K562 (cell line): ENCODE measurements at regions not wholly inside any gene's neighbourhood (a gene's known extent, or its start where the extent isn't known, plus 50 kb on each side); places are given as distances from the start of the nearest gene placed in this dataset.

Experiments used
- ATAC-seq: fragments of 200-7000 bp; cut with Tn5 transposase; 3 replicates; pipeline ENCODE4 v1.9.1; 2020; ENCODE audit warnings: moderate library complexity
- BruUV-seq: library from RNA; stranded (reverse); fragments of 400-500 nt; replicated peaks from 2 replicates; lab custom pipeline; 2021; lab: Mats Ljungman, UMichigan
- CTCF ChIA-PET: fragments of 300-600 bp; formaldehyde crosslinking; extraction: SDS; loops from one replicate; lab custom pipeline; 2021; ENCODE audit warnings: low intra/inter-chr PET ratio; lab: Yijun Ruan, JAX
- POLR2A ChIA-PET: fragments of 300-600, 350-650 bp; sonication (Branson Sonifier 250); formaldehyde crosslinking; extraction: SDS; loops from one replicate; lab custom pipeline; 2021; ENCODE audit warnings: antibody characterized with exemption, inconsistent platforms; lab: Yijun Ruan, JAX
- DNase-seq, 4 experiments: peaks; one replicate each; pipeline versions ENCODE4 v3.0.0 to v3.0.0-alpha.2; 2011 to 2018; ENCODE audit warnings: low spot score in 3 of 4, mixed read lengths in 3 of 4; ENCODE audit errors: extremely low read depth in 1 of 4
- FAIRE-seq: peaks from 2 replicates; lab custom pipeline; 2011; peaks lifted over from hg19 to GRCh38; lab: Jason Lieb, UNC
- H2AFZ ChIP-seq: 2 replicates; pipeline ENCODE4 v1.6.0; 2011; ENCODE audit warnings: low read depth, low read length, control low read depth, inconsistent platforms
- H3K27ac ChIP-seq: fragments of 200-600 bp; 3 replicates; pipeline ENCODE4 v1.8.0; 2011; ENCODE audit warnings: low read depth, mild to moderate bottlenecking, control low read depth, inconsistent platforms, low read length, moderate library complexity, mixed read lengths; ENCODE audit errors: extremely low read depth
- H3K27me3 ChIP-seq, 2 experiments: fragments of 300-600 bp in 1 of 2; 2 replicates in 1 of 2; 3 replicates in 1 of 2; pipeline versions ENCODE4 v1.6.0 to v1.8.0; 2011; ENCODE audit warnings: inconsistent platforms in 2 of 2, low read length in 2 of 2, mild to moderate bottlenecking in 1 of 2, mixed read lengths in 1 of 2, moderate library complexity in 1 of 2; ENCODE audit not compliant: control insufficient read depth in 2 of 2, insufficient read depth in 2 of 2
- H3K36me3 ChIP-seq: fragments of 300-600 bp; 3 replicates; pipeline ENCODE4 v1.8.0; 2011; ENCODE audit warnings: mild to moderate bottlenecking, low read length, inconsistent platforms; ENCODE audit not compliant: control insufficient read depth, insufficient read depth
- H3K4me1 ChIP-seq, 2 experiments: fragments of 200-600 bp in 1 of 2; replicated peaks in 1 of 2; 2 replicates in 1 of 2; 3 replicates in 1 of 2; pipeline versions ENCODE4 v1.5.1 to v1.8.0; 2011; ENCODE audit warnings: inconsistent platforms in 2 of 2, low read length in 2 of 2, mild to moderate bottlenecking in 1 of 2, mixed read lengths in 1 of 2, moderate library complexity in 1 of 2; ENCODE audit not compliant: control insufficient read depth in 2 of 2, insufficient read depth in 2 of 2
- H3K4me2 ChIP-seq: 2 replicates; pipeline ENCODE4 v1.6.1; 2011; ENCODE audit warnings: low read length, control low read depth, inconsistent platforms, mixed read lengths; ENCODE audit not compliant: insufficient read depth
- H3K4me3 ChIP-seq: fragments of 200-600 bp; sonication (generic), shearing (Covaris generic); 2 replicates; pipeline ENCODE4 v1.5.1; 2016; ENCODE audit warnings: control low read depth, inconsistent platforms
- H3K79me2 ChIP-seq: fragments of 200-600 bp; 3 replicates; pipeline ENCODE4 v1.8.0; 2011; ENCODE audit warnings: low read length, inconsistent platforms; ENCODE audit not compliant: control insufficient read depth, insufficient read depth
- H3K9ac ChIP-seq, 2 experiments: 2 replicates each; pipeline versions ENCODE4 v1.6.0 to v1.6.1; 2011; ENCODE audit warnings: low read depth in 2 of 2, low read length in 2 of 2, control low read depth in 1 of 2, inconsistent platforms in 1 of 2, mild to moderate bottlenecking in 1 of 2, mixed read lengths in 1 of 2; ENCODE audit not compliant: insufficient read depth in 1 of 2
- H3K9me1 ChIP-seq: one replicate; pipeline ENCODE4 v1.6.0; 2011; ENCODE audit warnings: inconsistent platforms, mild to moderate bottlenecking, low read length, moderate library complexity; ENCODE audit not compliant: control insufficient read depth, insufficient read depth
- H3K9me3 ChIP-seq: replicated peaks from 2 replicates; pipeline ENCODE4 v1.5.1; 2011; ENCODE audit warnings: low read depth, low read length, inconsistent platforms; ENCODE audit not compliant: control insufficient read depth, insufficient read depth
- H4K20me1 ChIP-seq: replicated peaks from 2 replicates; pipeline ENCODE4 v1.6.1; 2011; ENCODE audit warnings: low read length, inconsistent platforms, mixed read lengths; ENCODE audit not compliant: control insufficient read depth, insufficient read depth
- ATF7 ChIP-seq: fragments of 450-650 bp; IDR thresholded peaks from 2 replicates; pipeline ENCODE4 v1.7.1; 2014; ENCODE audit warnings: mild to moderate bottlenecking, moderate library complexity
- CEBPG ChIP-seq, 3 experiments: fragments of 200-800 bp in 1 of 3; sonication (Bioruptor generic) in 1 of 3; sonication (generic) in 1 of 3; formaldehyde crosslinking in 1 of 3; IDR thresholded peaks in 2 of 3; conservative IDR thresholded peaks in 1 of 3; 2 replicates each; pipeline versions ENCODE4 v1.6.1 to v1.8.0; 2016 to 2022; ENCODE audit warnings: missing compliant biosample characterization in 2 of 3, missing genetic modification characterization in 2 of 3, mild to moderate bottlenecking in 1 of 3, missing genetic modification reagents in 1 of 3
- CLOCK ChIP-seq: fragments of 250-450 bp; sonication (Bioruptor Pico); IDR thresholded peaks from 2 replicates; pipeline ENCODE4 v1.4.0; 2020; ENCODE audit warnings: mild to moderate bottlenecking, moderate library complexity, borderline replicate concordance
- ELK1 ChIP-seq: sonication (generic); formaldehyde crosslinking; IDR thresholded peaks from 2 replicates; pipeline ENCODE4 v1.8.1; 2022; ENCODE audit warnings: missing genetic modification reagents
- EP400 ChIP-seq: fragments of 450-650 bp; IDR thresholded peaks from 2 replicates; pipeline ENCODE4 v1.6.1; 2017; ENCODE audit warnings: antibody characterized with exemption, mild to moderate bottlenecking, moderate library complexity
- ETV1 ChIP-seq: fragments of 450-650 bp; conservative IDR thresholded peaks from 2 replicates; pipeline ENCODE4 v1.6.1; 2016; ENCODE audit warnings: missing genetic modification characterization, control low read depth, low read depth, missing compliant biosample characterization
- ETV5 ChIP-seq: sonication (generic); formaldehyde crosslinking; IDR thresholded peaks from 2 replicates; pipeline ENCODE4 v1.4.0; 2020; ENCODE audit warnings: low read depth, mild to moderate bottlenecking, missing genetic modification reagents
- HDAC1 ChIP-seq, 2 experiments: fragments of 450-650 bp; IDR thresholded peaks; 2 replicates each; pipeline ENCODE4 v1.6.1; 2016 to 2017; ENCODE audit warnings: inconsistent platforms in 1 of 2, mild to moderate bottlenecking in 1 of 2, moderate library complexity in 1 of 2
- KHSRP ChIP-seq: fragments of 450-650 bp; IDR thresholded peaks from 2 replicates; pipeline ENCODE4 v1.6.1; 2017
- MCM3 ChIP-seq: fragments of 450-650 bp; IDR thresholded peaks from 2 replicates; pipeline ENCODE4 v1.6.1; 2016
- POU5F1 ChIP-seq: fragments of 150-350 bp; IDR thresholded peaks from 2 replicates; pipeline ENCODE4 v1.6.1; 2014; ENCODE audit warnings: borderline replicate concordance, low read length, low read depth, mild to moderate bottlenecking; ENCODE audit not compliant: partially characterized antibody
- TCFL5 ChIP-seq: fragments of 250-450 bp; sonication (Bioruptor Pico); conservative IDR thresholded peaks from 2 replicates; pipeline ENCODE4 v1.6.1; 2021; ENCODE audit warnings: mild to moderate bottlenecking, moderate library complexity, matching md5 sums
- TEAD2 ChIP-seq: fragments of 450-650 bp; IDR thresholded peaks from 2 replicates; pipeline ENCODE4 v1.6.1; 2016; ENCODE audit warnings: missing genetic modification characterization, control low read depth, missing compliant biosample characterization
- ZFP1 ChIP-seq: fragments of 450-650 bp; formaldehyde crosslinking; IDR thresholded peaks from 2 replicates; pipeline ENCODE4 v1.4.0; 2020; ENCODE audit warnings: mild to moderate bottlenecking, mixed read lengths
- ZNF212 ChIP-seq: fragments of 450-650 bp; formaldehyde crosslinking; IDR thresholded peaks from 2 replicates; pipeline ENCODE4 v1.4.0; 2020; ENCODE audit warnings: mild to moderate bottlenecking
- ZNF551 ChIP-seq: fragments of 250-450 bp; sonication (Bioruptor Pico); IDR thresholded peaks from 2 replicates; pipeline ENCODE4 v1.5.0; 2021; ENCODE audit warnings: mild to moderate bottlenecking, moderate library complexity
- WGBS: fragments of 100-300 bp; shearing (Covaris generic); methylation state at CpG from one replicate; pipeline ENCODE4 v1.1.6; 2016; ENCODE audit warnings: low coverage, mixed read lengths; ENCODE audit not compliant: insufficient coverage; ENCODE audit errors: missing lambda C conversion rate; 5-methylcytosine and 5-hydroxymethylcytosine counted together
- in situ Hi-C: fragments of 300-500 bp; cut with MboI; formaldehyde crosslinking; loops from 4 replicates; pipeline ENCODE4 v1.15.0; 2018; ENCODE audit warnings: inconsistent platforms, mixed read lengths
- intact Hi-C: fragments of 100-400 bp; cut with micrococcal nuclease; formaldehyde crosslinking; loops from 2 replicates; pipeline ENCODE4 v1.14.2; 2022

- no TSS peak for BruUV-seq
- Histone ChIP-seq H3K9me3 (no peaks in the 10 kb centered on the region), H3K4me2 (no peak overlapping the region), H3K36me3 (no peaks in the 10 kb centered on the region), H3K4me3 (no peak overlapping the region), H4K20me1 (no peaks in the 10 kb centered on the region), H3K27ac (no peak overlapping the region)
- intact Hi-C loops = no loop called here
- WGBS = 3% methylated on average over 2 of the region's 2 CpGs
- no peak for ATAC-seq
- DNase-seq = no peak
- TF ChIP-seq HDAC1 (IDR thresholded peaks at IDR 0.05) (no peak), ZNF212 (CRISPR knock-in tag) (no peak), CLOCK (CRISPR knock-in tag) (no peak), KHSRP (no peak), ZNF551 (no peak), MCM3 (no peak), EP400 (no peak), CEBPG (CRISPR knock-in tag; IDR thresholded peaks at IDR 0.05) (no peak), CEBPG (tag; conservative IDR thresholded peaks at IDR 0.05 in 1 of 2, IDR thresholded peaks at IDR 0.05 in 1 of 2) (no peak), ETV1 (no peak), ATF7 (no peak), POU5F1 (no peak), ELK1 (CRISPR knock-in tag) (no peak), TCFL5 (CRISPR knock-in tag) (no peak), ZFP1 (CRISPR knock-in tag) (no peak), TEAD2 (tag) (no peak), ETV5 (CRISPR knock-in tag) (no peak)
- TF ChIP-seq, all 486 proteins: peak for 0
- H3K27me3 ChIP-seq = no peaks in the 10 kb centered on the region
- H3K79me2 ChIP-seq = no peaks in the 10 kb centered on the region
- in situ Hi-C loops = no loop called here
- no peak for FAIRE-seq
- no peak overlapping the region for H2AFZ ChIP-seq
- no peak overlapping the region for H3K9ac ChIP-seq
- no peaks in the 10 kb centered on the region for H3K9me1 ChIP-seq
- no peaks in the 10 kb centered on the region for H3K4me1 ChIP-seq
- POLR2A ChIA-PET = no interaction called here
- CTCF ChIA-PET = no interaction called here
Observed at GRCh38 chr5:60544142-60544541, 155.8 kb downstream of the DEPDC1B start.
